ENCODE measurements at regions not wholly inside any gene's neighbourhood (a gene's known extent, or its start where the extent isn't known, plus 50 kb on each side); places are given as distances from the start of the nearest gene placed in this dataset.

- no peak for DNase-seq
These were observed 96.2 kb upstream of the MKI67 start for GRCh38 chr10:128222332-128222849.

DNA sequence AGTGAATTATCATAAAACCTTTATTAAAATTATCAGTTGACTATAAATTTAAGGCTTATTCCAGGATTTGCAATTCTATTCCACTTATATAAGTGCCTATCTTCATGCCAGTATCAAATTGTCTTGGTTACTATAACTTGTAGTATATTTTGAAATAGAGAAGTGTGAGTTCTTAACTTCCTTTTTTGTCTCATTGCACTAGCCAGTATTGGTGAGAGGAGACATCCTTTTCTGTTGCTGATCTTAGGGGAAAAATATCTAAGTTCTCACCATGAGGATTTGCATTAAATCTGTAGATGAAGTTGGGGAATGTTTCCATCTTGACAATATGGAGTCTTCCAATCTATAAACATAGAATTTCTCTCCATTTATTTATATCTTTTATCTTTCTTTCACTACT lies 104.2 kb upstream of the MKI67 start:
- DNase-seq = no peak

DNA sequence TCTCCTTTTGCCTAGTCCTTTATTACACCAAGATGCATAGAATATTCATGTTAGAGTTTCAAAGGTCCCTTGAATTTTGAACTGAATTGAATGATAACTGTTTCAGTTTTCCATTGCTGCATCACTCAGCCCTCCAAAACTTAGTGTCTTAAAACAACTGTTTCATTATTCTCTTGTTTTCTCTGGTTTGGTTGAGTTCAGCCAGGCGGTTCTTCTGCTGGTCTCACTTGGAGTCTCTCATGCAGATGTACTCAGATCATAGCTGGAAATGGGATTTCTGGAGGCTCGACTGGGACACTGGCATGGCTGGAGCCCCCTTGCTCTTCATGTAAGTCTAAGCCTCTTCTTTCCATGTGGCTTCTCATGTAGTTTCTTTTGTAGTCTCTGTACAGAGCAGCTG lies 107.2 kb upstream of the MKI67 start:
- no peak for DNase-seq

- DNase-seq = no peak
These were observed 111.5 kb upstream of the MKI67 start for GRCh38 chr10:128237710-128238109.

DNA sequence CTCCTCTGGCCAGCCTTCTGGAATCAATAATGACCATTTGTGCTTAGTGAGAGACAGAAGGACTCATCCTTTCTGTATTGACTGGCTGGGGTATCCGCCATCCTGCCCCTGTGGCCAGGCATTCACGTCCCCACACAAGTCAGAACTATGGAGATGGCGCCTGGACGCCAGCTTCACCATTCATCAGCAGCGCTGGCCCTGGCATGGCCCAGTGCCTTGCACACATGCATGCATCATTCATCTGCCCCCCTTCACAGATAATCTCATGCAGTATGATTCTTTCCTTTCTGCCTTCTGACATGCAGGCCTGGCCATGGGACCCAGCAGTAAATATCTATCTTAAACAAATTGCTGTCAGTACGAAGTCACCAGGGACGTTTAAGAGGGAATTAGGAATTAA lies 114.8 kb upstream of the MKI67 start:
- DNase-seq = no peak

GRCh38 chr10:128242641-128243040 lies 116.4 kb upstream of the MKI67 start:
- no peak for DNase-seq

DNA sequence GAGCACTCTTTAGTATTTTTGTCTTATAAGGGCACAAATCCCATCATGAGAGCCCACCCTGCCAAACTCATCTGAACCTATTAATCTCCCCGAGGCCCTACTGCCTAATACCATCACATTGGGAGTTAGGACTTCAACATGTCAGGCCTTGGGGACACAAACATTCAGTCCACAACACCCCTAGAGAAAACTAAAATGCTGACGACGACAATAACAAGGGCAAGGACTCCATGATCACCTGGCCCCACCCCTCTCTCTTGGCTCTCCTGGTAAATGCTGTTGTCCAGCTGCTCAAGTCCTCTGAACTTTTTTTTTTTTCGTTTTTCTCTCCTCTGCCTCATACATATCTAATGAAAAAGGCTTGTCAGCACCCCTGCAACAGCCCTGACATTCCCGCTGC lies 118.8 kb upstream of the MKI67 start:
- no peak for DNase-seq

DNA sequence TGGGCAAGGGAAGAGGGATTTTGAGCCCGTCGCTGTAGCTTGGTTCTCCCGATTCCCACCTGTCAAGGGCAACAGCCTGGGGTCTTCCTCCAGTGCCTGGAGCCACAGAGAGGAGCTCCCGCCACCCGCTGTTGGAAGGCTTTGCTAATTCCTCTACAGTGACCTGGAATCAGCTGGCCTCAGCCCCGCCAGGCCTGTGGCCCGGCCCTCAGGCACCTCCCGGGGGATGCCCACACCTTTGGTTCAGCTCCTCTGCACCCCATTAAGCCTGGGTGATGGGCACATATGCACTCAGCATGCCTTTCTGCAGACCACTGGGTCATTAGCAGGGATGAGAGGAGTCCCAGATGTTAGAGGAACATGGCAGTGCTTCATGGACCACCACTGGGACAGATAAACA lies 121.4 kb upstream of the MKI67 start:
- no peak for DNase-seq

DNA sequence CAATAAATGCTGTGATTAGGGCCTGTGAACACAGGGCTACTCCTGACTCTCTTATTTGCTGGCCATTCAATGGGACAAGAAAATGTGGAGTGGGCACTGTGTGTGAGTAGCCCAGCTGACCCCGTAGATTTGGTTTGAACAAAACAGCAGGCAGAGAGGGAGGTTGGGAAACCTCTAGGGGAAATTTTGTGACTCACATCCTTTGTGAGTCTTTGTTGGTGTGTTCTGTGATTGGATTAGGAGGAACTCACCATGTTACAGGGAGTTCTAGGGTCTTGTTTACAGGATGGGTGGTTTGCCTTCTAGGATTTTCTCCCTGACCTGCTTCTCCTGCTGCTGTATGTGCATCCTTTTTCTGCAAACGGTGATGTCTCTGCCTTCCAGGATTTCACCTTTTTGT lies 128.3 kb upstream of the MKI67 start:
- DNase-seq = no peak

DNA sequence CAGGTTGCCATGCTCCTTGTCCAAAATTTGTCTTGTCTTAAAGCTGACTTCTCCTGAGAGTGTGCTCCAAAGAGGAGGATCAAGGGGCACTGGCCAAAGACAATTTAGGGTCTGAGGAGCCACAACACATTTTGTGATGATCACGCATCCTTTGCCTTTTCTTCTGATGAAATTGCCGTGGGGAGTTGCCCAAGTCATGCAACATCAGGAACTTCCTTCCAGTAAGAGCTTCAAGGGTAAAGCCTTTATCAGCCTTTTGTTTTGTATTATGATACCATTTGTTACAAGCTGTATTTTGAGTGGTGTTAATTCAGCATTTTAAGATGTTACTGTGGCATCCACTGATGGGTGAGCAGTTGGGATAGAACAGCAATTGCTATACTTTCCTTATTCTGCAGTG lies 131.2 kb upstream of the MKI67 start:
- no peak for DNase-seq

DNA sequence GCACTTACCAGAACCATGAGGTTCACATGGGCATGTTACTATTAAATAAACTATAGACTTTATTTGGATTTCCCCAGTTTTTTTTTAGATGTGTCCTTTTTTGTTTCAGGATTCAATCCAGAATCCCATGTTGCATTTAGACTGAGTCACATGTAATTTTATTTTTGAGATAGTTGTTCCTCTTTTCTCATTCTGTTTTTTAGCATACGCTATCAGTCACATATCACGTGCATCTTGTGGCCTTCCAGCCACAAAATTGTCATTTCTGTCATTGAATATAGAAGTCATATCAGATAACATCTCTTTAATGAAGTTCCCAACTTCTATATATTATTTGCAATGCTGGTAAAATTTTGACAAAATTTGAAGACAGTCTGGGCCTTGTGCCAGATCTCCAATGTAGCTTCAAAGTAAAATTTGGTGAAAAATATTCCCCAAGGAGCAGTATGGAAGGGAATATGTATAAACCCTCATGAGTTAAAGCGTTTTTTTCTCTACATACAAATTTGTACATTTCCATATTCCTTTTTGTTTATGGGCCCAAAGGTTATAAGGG lies 132.3 kb upstream of the MKI67 start:
- DNase-seq = no peak

DNA sequence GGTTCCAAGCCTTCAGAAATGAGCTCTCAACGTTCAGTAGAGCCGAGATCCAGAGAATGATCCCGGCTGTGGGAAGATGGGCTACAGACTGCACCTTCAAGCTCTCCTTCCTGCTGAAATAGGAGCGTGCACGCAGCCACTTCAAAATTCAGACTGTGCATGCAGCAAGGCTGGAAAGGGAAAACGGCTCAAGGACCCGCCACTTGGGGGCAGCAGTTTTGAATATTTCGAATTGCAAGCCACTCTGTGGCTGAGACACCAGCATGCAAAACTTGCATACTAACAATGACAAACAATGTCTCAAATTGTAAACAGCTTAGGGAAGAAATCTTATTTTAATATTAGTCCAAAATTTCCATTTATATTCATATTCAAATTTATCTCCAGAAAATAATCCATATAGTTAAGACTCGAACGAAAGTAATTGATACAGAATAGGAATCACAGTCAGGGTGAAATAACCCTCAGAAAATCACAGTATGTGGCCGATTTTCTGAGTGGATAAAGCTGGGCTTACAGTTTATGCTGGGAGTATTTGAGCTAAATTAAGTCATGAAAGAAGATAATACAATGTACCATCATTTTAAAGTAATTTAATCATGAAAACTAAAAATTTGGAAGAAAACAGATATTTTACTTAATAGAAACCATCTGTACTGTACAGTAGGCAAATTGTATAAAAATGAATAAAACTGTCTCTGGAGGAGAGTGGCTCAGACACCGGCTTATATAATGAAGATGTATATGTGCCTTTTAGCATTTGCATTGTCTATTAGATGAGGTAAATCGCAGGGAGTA lies 137.9 kb upstream of the MKI67 start:
- peak; percentile 77 for DNase-seq

- no peak for DNase-seq
These were observed 139.4 kb upstream of the MKI67 start for GRCh38 chr10:128265596-128265995.

GRCh38 chr10:128267581-128267980 lies 141.4 kb upstream of the MKI67 start:
- DNase-seq = no peak

DNA sequence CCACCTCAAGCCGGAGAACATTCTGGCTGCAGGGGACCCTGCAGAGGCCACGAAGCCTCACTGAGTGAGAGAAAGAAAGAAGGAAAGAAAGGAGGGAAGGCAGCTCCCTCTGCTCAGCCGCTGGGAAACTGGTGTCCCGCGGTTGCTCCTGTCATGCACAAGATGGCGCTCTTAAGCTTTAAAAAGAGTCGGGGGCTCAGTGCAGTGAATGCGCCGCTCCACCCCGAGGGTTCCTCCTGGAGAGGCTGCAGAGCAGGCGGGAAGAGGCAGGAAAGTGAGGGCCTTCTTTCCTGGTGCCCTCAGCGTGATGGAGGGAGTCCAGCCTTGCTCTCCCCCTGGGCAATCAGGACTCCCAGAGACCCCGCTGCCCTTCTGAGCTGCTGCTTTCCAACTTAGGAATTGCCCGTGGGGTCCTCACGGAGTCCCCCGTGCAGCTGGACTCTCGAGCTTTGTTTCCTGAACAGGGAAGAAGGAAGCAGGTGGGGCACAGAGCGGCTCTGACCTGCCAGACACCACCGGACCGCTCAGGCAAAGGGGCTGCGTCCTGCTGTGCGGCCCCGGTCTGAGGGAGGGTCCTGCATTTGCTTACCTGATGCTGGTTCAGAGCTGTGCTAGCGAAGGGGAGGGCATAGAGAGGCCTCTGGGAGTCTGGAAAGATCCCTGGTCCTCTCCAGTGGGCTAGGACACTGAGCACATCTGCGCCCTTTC lies 141.9 kb upstream of the MKI67 start:
- DNase-seq = no peak

GRCh38 chr10:128274938-128275337 lies 148.7 kb upstream of the MKI67 start:
- DNase-seq = no peak

- DNase-seq = no peak
These were observed 149.4 kb upstream of the MKI67 start for GRCh38 chr10:128275388-128276177.

- no peak for DNase-seq
These were observed 151.1 kb upstream of the MKI67 start for GRCh38 chr10:128277267-128277840.

DNA sequence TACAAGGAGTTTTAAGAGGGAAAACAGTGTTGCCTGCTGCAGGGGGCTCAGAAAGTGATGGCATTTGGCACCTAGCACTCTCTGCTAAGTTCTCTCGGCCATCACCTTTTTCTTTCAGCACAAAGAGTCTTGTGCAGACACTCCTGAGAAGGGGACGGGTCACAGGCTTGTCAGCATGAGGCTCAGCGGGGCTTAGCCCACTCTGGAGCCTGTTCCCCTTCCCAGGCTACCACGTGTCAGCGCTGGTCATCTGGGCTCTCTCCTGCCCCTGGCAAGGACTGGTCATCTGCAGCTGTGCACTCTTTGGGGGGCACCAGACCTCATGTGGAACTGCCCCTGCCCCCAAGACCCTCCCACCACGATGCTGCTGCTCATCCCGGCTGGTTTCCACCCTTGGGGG lies 152.1 kb upstream of the MKI67 start:
- no peak for DNase-seq

DNA sequence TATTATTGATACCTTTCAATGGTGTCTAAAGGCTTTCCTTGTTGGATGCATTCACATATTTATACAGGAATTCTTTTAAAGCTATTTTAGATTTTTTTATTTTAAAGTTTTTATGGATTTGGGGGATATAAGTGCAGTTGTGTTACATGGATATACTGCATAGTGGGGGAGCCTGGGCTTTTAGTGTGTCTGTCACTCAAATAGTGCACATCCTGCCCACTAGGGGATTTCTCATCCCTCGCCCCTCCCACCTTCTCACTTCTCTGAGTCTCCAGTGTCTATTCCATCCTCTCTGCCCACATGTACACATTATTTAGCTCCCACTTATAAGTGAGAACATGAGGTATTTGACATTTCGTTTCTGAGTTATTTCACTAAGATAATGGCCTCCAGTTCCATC lies 154.0 kb upstream of the MKI67 start:
- no peak for DNase-seq

DNA sequence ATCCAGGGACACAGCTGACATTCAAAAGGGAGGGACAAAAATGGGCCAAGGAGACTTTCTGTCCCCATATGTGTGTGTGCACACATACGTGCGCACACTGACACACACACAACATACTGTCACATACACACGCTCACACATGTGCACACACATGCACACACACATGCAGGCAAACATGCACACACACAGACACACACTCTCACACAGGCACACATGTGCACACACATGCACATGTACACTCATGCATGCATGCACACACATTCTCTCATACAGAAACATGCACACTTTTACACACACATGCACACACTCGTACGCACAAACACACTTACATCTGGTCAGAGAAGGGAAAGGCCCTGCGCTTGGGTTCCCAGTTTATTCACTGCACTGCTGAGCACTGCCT lies 155.1 kb upstream of the MKI67 start:
- DNase-seq = no peak

GRCh38 chr10:128281861-128282260 lies 155.6 kb upstream of the MKI67 start:
- no peak for DNase-seq
